Lung (tissue), 11 donors: ENCODE measurements at regions not wholly inside any gene's neighbourhood (a gene's known extent, or its start where the extent isn't known, plus 50 kb on each side); places are given as distances from the start of the nearest gene placed in this dataset.

Source experiments
- ATAC-seq: fragments of 200-7000 bp; cut with Tn5 transposase; one replicate; pipeline ENCODE4 v1.9.1; 2020; ENCODE audit warnings: moderate number of reproducible peaks; ENCODE audit not compliant: insufficient read depth, low FRiP score
- DNase-seq, 3 donors: peaks; one replicate each; pipeline ENCODE4 v3.0.0-alpha.2; 2013 to 2017
- H3K27ac ChIP-seq, 2 donors: one replicate each; pipeline ENCODE4 v1.5.1; 2013; ENCODE audit warnings: mild to moderate bottlenecking in 2 of 2, moderate library complexity in 2 of 2, control low read depth in 1 of 2, inconsistent platforms in 1 of 2, low read depth in 1 of 2, low read length in 1 of 2
- H3K27me3 ChIP-seq, 3 donors: one replicate each; pipeline ENCODE4 v1.5.1; 2013; ENCODE audit warnings: low read length in 2 of 3; ENCODE audit not compliant: control insufficient read depth in 3 of 3, insufficient read depth in 3 of 3
- H3K36me3 ChIP-seq, 4 donors: one replicate each; pipeline ENCODE4 v1.5.1; 2013; ENCODE audit warnings: low read length in 4 of 4, mild to moderate bottlenecking in 1 of 4, moderate library complexity in 1 of 4; ENCODE audit not compliant: control insufficient read depth in 4 of 4, insufficient read depth in 4 of 4
- H3K4me1 ChIP-seq, 5 donors: one replicate each; pipeline ENCODE4 v1.5.1; 2013; ENCODE audit warnings: low read length in 5 of 5, mild to moderate bottlenecking in 2 of 5, moderate library complexity in 1 of 5; ENCODE audit not compliant: control insufficient read depth in 5 of 5, insufficient read depth in 5 of 5
- H3K4me3 ChIP-seq: one replicate; pipeline ENCODE4 v1.5.1; 2013; ENCODE audit warnings: mild to moderate bottlenecking, control low read depth, moderate library complexity
- H3K9ac ChIP-seq, 2 donors: one replicate each; pipeline ENCODE4 v1.5.1; 2013; ENCODE audit warnings: low read length in 2 of 2, control low read depth in 1 of 2; ENCODE audit not compliant: insufficient read depth in 1 of 2
- H3K9me3 ChIP-seq, 4 donors: one replicate each; pipeline ENCODE4 v1.5.1; 2013; ENCODE audit warnings: low read length in 3 of 4, mild to moderate bottlenecking in 1 of 4, moderate library complexity in 1 of 4; ENCODE audit not compliant: control insufficient read depth in 4 of 4, insufficient read depth in 3 of 4
- WGBS, 2 donors: extraction: QIAGEN DNeasy Blood & Tissue Kit; methylation state at CpG; one replicate each; pipeline ENCODE4 v1.1.7; 2013; 5-methylcytosine and 5-hydroxymethylcytosine counted together
- TF ChIP-seq, protein P1 (sequence below): IDR thresholded peaks from 2 replicates; pipeline ENCODE4 v1.5.1; 2012; ENCODE audit warnings: mild to moderate bottlenecking; ENCODE audit errors: control extremely low read depth, extremely low read depth
- donor health status: control.
- donor health status: control.
- donor health status: Bipolar disorder and iron deficiency.
- donor health status: healthy.
- donor health status: DM: yes; HTN: yes; CAD: no.

DNA sequence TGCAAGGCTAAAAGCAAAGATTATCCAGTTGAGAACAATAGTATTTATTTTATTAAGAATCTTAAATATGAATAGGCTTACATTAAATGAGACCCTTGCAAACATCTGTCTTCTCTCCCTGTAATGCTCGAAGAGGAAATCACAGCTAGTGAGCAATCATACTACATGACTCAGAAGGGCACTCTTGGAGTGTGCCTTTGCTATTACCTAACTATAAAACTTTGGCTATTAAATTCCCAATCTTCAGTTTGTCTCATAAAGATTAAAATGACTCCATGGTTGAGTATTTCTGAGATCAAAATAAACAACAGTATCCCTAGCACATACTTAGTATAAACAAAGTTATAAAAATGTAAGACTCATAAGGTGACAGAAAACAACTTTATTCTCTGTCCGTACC lies 296.9 kb downstream of the KCNJ3 start:
- DNase-seq (no peak), ATAC-seq (no peak)
- Histone ChIP-seq H3K27me3 (no peaks in the 10 kb centered on the region), H3K4me1 (no peaks in the 10 kb centered on the region), H3K4me3 (no peak overlapping the region), H3K36me3 (no peaks in the 10 kb centered on the region), H3K9ac (no peak overlapping the region), H3K27ac (no peak overlapping the region), H3K9me3 (no peaks in the 10 kb centered on the region)
- WGBS, 2 donors, result 60 to 73% methylated on average over 2 of the region's 2 CpGs
- TF ChIP-seq, protein P1, sequence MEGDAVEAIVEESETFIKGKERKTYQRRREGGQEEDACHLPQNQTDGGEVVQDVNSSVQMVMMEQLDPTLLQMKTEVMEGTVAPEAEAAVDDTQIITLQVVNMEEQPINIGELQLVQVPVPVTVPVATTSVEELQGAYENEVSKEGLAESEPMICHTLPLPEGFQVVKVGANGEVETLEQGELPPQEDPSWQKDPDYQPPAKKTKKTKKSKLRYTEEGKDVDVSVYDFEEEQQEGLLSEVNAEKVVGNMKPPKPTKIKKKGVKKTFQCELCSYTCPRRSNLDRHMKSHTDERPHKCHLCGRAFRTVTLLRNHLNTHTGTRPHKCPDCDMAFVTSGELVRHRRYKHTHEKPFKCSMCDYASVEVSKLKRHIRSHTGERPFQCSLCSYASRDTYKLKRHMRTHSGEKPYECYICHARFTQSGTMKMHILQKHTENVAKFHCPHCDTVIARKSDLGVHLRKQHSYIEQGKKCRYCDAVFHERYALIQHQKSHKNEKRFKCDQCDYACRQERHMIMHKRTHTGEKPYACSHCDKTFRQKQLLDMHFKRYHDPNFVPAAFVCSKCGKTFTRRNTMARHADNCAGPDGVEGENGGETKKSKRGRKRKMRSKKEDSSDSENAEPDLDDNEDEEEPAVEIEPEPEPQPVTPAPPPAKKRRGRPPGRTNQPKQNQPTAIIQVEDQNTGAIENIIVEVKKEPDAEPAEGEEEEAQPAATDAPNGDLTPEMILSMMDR, result no peak

- Histone ChIP-seq H3K4me3 (no peak overlapping the region), H3K4me1 (no peaks in the 10 kb centered on the region), H3K9ac (no peak overlapping the region), H3K9me3 (no peaks in the 10 kb centered on the region), H3K27ac (no peak overlapping the region), H3K27me3 (no peaks in the 10 kb centered on the region), H3K36me3 (no peaks in the 10 kb centered on the region)
- TF ChIP-seq, protein P1, result no peak
- 31 to 55% methylated on average over 2 of the region's 2 CpGs for WGBS, 2 donors
- DNase-seq (peak in 2 of 3 donors; percentile 69 to 90), ATAC-seq (no peak)
Measured at GRCh38 chr2:154992826-154993225, 294.3 kb downstream of the KCNJ3 start.

DNA sequence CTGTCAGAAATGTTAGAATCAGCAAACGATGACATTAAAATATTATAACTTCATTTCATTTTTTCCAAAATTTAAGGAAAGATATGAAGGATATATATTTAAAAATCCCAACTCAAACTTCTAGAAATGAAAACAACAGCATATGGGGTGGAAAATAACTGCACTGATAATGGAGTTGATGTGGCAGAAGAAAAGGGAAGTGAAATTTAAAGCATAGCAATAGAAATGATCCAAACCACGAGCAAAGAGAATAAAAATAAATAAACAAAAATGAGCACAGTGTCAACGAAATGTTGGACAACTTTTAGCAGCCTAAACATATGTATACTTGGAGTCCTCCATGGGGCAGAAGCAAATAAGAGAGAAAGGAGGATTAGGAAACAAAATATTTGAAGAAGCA lies 280.2 kb downstream of the KCNJ3 start:
- Histone ChIP-seq H3K4me3 (no peak overlapping the region), H3K27ac (no peak overlapping the region), H3K9me3 (peaks cover 0 to 5% (median 0%) of the 10 kb centered on the region in 4 donors), H3K27me3 (no peaks in the 10 kb centered on the region), H3K36me3 (no peaks in the 10 kb centered on the region), H3K4me1 (peaks cover 0 to 3% (median 0%) of the 10 kb centered on the region in 5 donors), H3K9ac (no peak overlapping the region)
- DNase-seq (no peak), ATAC-seq (no peak)
- TF ChIP-seq, protein P1, result no peak
- WGBS, 2 donors, result 54 to 66% methylated on average over 3 of the region's 3 CpGs

- ATAC-seq (no peak), DNase-seq (no peak)
- no peaks in the 10 kb centered on the region for H3K36me3 ChIP-seq
- TF ChIP-seq, protein P1, result no peak
- 72 to 82% methylated on average over 4 of the region's 4 CpGs for WGBS, 2 donors
- no peaks in the 10 kb centered on the region for H3K27me3 ChIP-seq
- peaks cover 0 to 3% (median 0%) of the 10 kb centered on the region in 5 donors for H3K4me1 ChIP-seq
- no peak overlapping the region for H3K4me3 ChIP-seq
- H3K9ac ChIP-seq, result no peak overlapping the region
- no peak overlapping the region for H3K27ac ChIP-seq
- H3K9me3 ChIP-seq, result peaks cover 0 to 5% (median 0%) of the 10 kb centered on the region in 4 donors
Measured at GRCh38 chr2:154978244-154978643, 279.7 kb downstream of the KCNJ3 start.
